HepG2 (cell line): ENCODE measurements at regions not wholly inside any gene's neighbourhood (a gene's known extent, or its start where the extent isn't known, plus 50 kb on each side); places are given as distances from the start of the nearest gene placed in this dataset.

Experiments
- ATAC-seq: fragments of 200-7000 bp; cut with Tn5 transposase; 3 replicates; pipeline ENCODE4 v1.9.1; 2020; ENCODE audit warnings: mild to moderate bottlenecking, moderate library complexity
- BruUV-seq: library from RNA; stranded (reverse); fragments of 400-500 nt; replicated peaks from 2 replicates; lab custom pipeline; 2021; lab: Mats Ljungman, UMichigan
- CTCF ChIA-PET: fragments of 300-600 bp; formaldehyde crosslinking; extraction: SDS; loops from one replicate; lab custom pipeline; 2021; ENCODE audit warnings: low total read pairs, inconsistent platforms, low intra/inter-chr PET ratio; lab: Yijun Ruan, JAX
- POLR2A ChIA-PET: fragments of 350-600 bp; sonication (Branson Sonifier 250); formaldehyde crosslinking; loops from one replicate; lab custom pipeline; 2020; ENCODE audit warnings: antibody characterized with exemption, inconsistent platforms; lab: Yijun Ruan, JAX
- DNase-seq: peaks from one replicate; pipeline ENCODE4 v3.0.0-alpha.2; 2015; ENCODE audit warnings: low spot score
- FAIRE-seq: peaks from 3 replicates; lab custom pipeline; 2011; peaks lifted over from hg19 to GRCh38; lab: Jason Lieb, UNC
- H2AFZ ChIP-seq: one replicate; pipeline ENCODE4 v1.6.1; 2011; ENCODE audit warnings: low read length, inconsistent platforms
- H3K27ac ChIP-seq: fragments of 300-600 bp; 3 replicates; pipeline ENCODE4 v1.8.0; 2011; ENCODE audit warnings: mixed run types, mild to moderate bottlenecking, mixed read lengths, low read length, inconsistent platforms; ENCODE audit not compliant: insufficient read depth; ENCODE audit errors: extremely low read length
- H3K27me3 ChIP-seq, 2 experiments: fragments of 200-600 bp in 1 of 2; 2 replicates in 1 of 2; 3 replicates in 1 of 2; pipeline versions ENCODE4 v1.6.0 to v1.8.0; 2011; ENCODE audit warnings: low read length in 2 of 2, mild to moderate bottlenecking in 2 of 2, moderate library complexity in 2 of 2, inconsistent platforms in 1 of 2; ENCODE audit not compliant: insufficient read depth in 2 of 2, control insufficient read depth in 1 of 2
- H3K36me3 ChIP-seq, 2 experiments: fragments of 200-600 bp in 1 of 2; replicated peaks in 1 of 2; 2 replicates in 1 of 2; 3 replicates in 1 of 2; pipeline versions ENCODE4 v1.5.1 to v1.8.0; 2011; ENCODE audit warnings: low read length in 2 of 2, inconsistent platforms in 1 of 2; ENCODE audit not compliant: insufficient read depth in 2 of 2, control insufficient read depth in 1 of 2
- H3K4me1 ChIP-seq: 2 replicates; pipeline ENCODE4 v1.5.1; 2012; ENCODE audit warnings: low read length, inconsistent platforms; ENCODE audit not compliant: insufficient read depth
- H3K4me2 ChIP-seq: 2 replicates; pipeline ENCODE4 v1.6.0; 2011; ENCODE audit warnings: low read depth, low read length, inconsistent platforms
- H3K4me3 ChIP-seq, 3 experiments: fragments of 200-600 bp in 1 of 3; sonication (generic), shearing (Covaris generic) in 1 of 3; replicated peaks in 1 of 3; 2 replicates each; pipeline ENCODE4 v1.5.1; 2011 to 2016; ENCODE audit warnings: low read length in 3 of 3, inconsistent platforms in 2 of 3, low read depth in 2 of 3, mild to moderate bottlenecking in 2 of 3, control low read depth in 1 of 3, mixed read lengths in 1 of 3; ENCODE audit not compliant: insufficient read depth in 1 of 3
- H3K79me2 ChIP-seq: one replicate; pipeline ENCODE4 v1.6.1; 2011; ENCODE audit warnings: low read length, inconsistent platforms; ENCODE audit not compliant: insufficient read depth
- H3K9ac ChIP-seq: 2 replicates; pipeline ENCODE4 v1.6.0; 2011; ENCODE audit warnings: mild to moderate bottlenecking, low read depth, low read length, inconsistent platforms; ENCODE audit not compliant: insufficient read depth
- H3K9me3 ChIP-seq: 2 replicates; pipeline ENCODE4 v1.5.1; 2012; ENCODE audit warnings: mild to moderate bottlenecking, low read length
- H4K20me1 ChIP-seq: 2 replicates; pipeline ENCODE4 v1.6.0; 2011; ENCODE audit warnings: inconsistent platforms, mild to moderate bottlenecking, low read length, moderate library complexity; ENCODE audit not compliant: insufficient read depth
- CBX5 ChIP-seq: sonication (generic); formaldehyde crosslinking; IDR thresholded peaks from 2 replicates; pipeline ENCODE4 v1.4.0; 2020; ENCODE audit warnings: missing genetic modification reagents, borderline replicate concordance
- LCORL ChIP-seq, 2 experiments: fragments of 450-650 bp in 1 of 2; sonication (generic) in 1 of 2; formaldehyde crosslinking in 1 of 2; IDR thresholded peaks; 2 replicates each; pipeline versions ENCODE4 v1.5.0 to v1.6.1; 2017 to 2020; ENCODE audit warnings: antibody characterized with exemption in 1 of 2, missing genetic modification reagents in 1 of 2
- PBX2 ChIP-seq: IDR thresholded peaks from 2 replicates; pipeline ENCODE4 v1.6.1; 2016; ENCODE audit warnings: control low read depth
- POLR2AphosphoS5 ChIP-seq: IDR thresholded peaks from 2 replicates; pipeline ENCODE4 v1.6.1; 2012; ENCODE audit warnings: low read depth, low read length
- POLR2G ChIP-seq: fragments of 200-400 bp; formaldehyde crosslinking; IDR thresholded peaks from 2 replicates; pipeline ENCODE4 v1.6.1; 2018; ENCODE audit warnings: mild to moderate bottlenecking, low read depth, low read length, moderate library complexity
- RELA ChIP-seq: sonication (generic); formaldehyde crosslinking; IDR thresholded peaks from 2 replicates; pipeline ENCODE4 v1.4.0; 2020; ENCODE audit warnings: missing genetic modification reagents
- RFX1 ChIP-seq: fragments of 450-650 bp; IDR thresholded peaks from 2 replicates; pipeline ENCODE4 v1.6.1; 2017
- SIN3A ChIP-seq: IDR thresholded peaks from 2 replicates; pipeline ENCODE4 v1.6.1; 2011; ENCODE audit warnings: low read depth, mild to moderate bottlenecking, control low read depth, low read length, borderline replicate concordance
- SMAD1 ChIP-seq: sonication (generic); formaldehyde crosslinking; IDR thresholded peaks from 2 replicates; pipeline ENCODE4 v1.4.0; 2020; ENCODE audit warnings: missing genetic modification reagents, low read depth, mild to moderate bottlenecking, borderline replicate concordance
- ZNF282 ChIP-seq: fragments of 450-650 bp; IDR thresholded peaks from 2 replicates; pipeline ENCODE4 v1.6.1; 2018; ENCODE audit not compliant: partially characterized antibody
- ZNF512B ChIP-seq: sonication (generic); formaldehyde crosslinking; IDR thresholded peaks from 2 replicates; pipeline ENCODE4 v1.5.1; 2020; ENCODE audit warnings: missing genetic modification reagents, mild to moderate bottlenecking, borderline replicate concordance
- ZNF547 ChIP-seq: sonication (generic); formaldehyde crosslinking; IDR thresholded peaks from 2 replicates; pipeline ENCODE4 v1.5.1; 2020; ENCODE audit warnings: mild to moderate bottlenecking, missing genetic modification reagents
- ZNF720 ChIP-seq: sonication (generic); formaldehyde crosslinking; IDR thresholded peaks from 2 replicates; pipeline ENCODE4 v1.4.0; 2020; ENCODE audit warnings: missing genetic modification reagents
- ZNF75D ChIP-seq: sonication (generic); formaldehyde crosslinking; IDR thresholded peaks from 2 replicates; pipeline ENCODE4 v1.8.1; 2023; ENCODE audit warnings: missing genetic modification reagents, mild to moderate bottlenecking, borderline replicate concordance
- WGBS: methylation state at CpG from one replicate; pipeline ENCODE4 v1.1.6; 2017; ENCODE audit warnings: low lambda C conversion rate; 5-methylcytosine and 5-hydroxymethylcytosine counted together
- in situ Hi-C: cut with HindIII; loops from 2 replicates; pipeline ENCODE4 v1.10.0; 2017; ENCODE audit warnings: low pct_unique_long_range_greater_than_20kb; ENCODE audit not compliant: extremely low pct_ligation_motif_present
- intact Hi-C: fragments of 100-400 bp; cut with micrococcal nuclease; formaldehyde crosslinking; loops from one replicate; pipeline ENCODE4 v1.10.0; 2022; ENCODE audit not compliant: unreplicated experiment
- TF ChIP-seq, protein P1 (sequence below): sonication (generic); formaldehyde crosslinking; IDR thresholded peaks from 2 replicates; pipeline ENCODE4 v1.4.0; 2020; ENCODE audit warnings: missing genetic modification reagents
- TF ChIP-seq, protein P2 (sequence below): sonication (generic); formaldehyde crosslinking; IDR thresholded peaks from 2 replicates; pipeline ENCODE4 v1.4.0; 2020; ENCODE audit warnings: low read depth, mild to moderate bottlenecking, missing genetic modification reagents

DNA sequence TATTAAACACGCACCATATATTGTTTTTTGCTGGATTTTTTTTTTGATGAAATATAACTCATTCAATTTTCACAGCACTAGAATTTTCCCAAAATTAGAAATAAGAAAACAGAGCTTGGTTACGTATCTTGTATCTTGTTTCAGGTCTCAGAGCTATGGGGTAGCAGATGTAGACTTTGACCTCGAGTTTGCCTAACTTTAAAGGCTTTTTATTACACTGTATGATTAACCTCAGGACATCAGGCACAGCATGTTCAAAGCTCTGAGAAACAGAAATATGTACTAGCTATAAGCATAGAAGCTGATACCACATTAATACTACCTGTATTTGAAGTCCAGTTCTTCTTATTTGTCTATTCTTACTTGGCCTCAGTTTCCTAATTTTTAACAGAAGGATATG lies 171.9 kb upstream of the KITLG start (continued):
- TF ChIP-seq ZNF75D (CRISPR knock-in tag): no peak
- no peak for TF ChIP-seq PBX2 (CRISPR knock-in tag)
- TF ChIP-seq RELA (CRISPR knock-in tag): no peak

GRCh38 chr12:88750867-88751543 lies 170.7 kb upstream of the KITLG start:
- WGBS: 8% methylated on average over 1 of the region's 1 CpG
- TF ChIP-seq, protein P1, sequence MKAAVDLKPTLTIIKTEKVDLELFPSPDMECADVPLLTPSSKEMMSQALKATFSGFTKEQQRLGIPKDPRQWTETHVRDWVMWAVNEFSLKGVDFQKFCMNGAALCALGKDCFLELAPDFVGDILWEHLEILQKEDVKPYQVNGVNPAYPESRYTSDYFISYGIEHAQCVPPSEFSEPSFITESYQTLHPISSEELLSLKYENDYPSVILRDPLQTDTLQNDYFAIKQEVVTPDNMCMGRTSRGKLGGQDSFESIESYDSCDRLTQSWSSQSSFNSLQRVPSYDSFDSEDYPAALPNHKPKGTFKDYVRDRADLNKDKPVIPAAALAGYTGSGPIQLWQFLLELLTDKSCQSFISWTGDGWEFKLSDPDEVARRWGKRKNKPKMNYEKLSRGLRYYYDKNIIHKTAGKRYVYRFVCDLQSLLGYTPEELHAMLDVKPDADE (CRISPR knock-in tag): no peak
- no peak for TF ChIP-seq SIN3A
- TF ChIP-seq LCORL (IDR thresholded peaks at IDR 0.05): no peak
- TF ChIP-seq LCORL (CRISPR knock-in tag; IDR thresholded peaks at IDR 0.05): no peak
- TF ChIP-seq ZNF282: no peak
- TF ChIP-seq, protein P2, sequence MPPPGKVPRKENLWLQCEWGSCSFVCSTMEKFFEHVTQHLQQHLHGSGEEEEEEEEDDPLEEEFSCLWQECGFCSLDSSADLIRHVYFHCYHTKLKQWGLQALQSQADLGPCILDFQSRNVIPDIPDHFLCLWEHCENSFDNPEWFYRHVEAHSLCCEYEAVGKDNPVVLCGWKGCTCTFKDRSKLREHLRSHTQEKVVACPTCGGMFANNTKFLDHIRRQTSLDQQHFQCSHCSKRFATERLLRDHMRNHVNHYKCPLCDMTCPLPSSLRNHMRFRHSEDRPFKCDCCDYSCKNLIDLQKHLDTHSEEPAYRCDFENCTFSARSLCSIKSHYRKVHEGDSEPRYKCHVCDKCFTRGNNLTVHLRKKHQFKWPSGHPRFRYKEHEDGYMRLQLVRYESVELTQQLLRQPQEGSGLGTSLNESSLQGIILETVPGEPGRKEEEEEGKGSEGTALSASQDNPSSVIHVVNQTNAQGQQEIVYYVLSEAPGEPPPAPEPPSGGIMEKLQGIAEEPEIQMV (CRISPR knock-in tag): no peak
- TF ChIP-seq ZNF512B (CRISPR knock-in tag): no peak
- TF ChIP-seq POLR2AphosphoS5: no peak
- no peak for TF ChIP-seq ZNF720 (CRISPR knock-in tag)
- TF ChIP-seq POLR2G: no peak
- no peak for TF ChIP-seq SMAD1 (CRISPR knock-in tag)
- TF ChIP-seq CBX5 (CRISPR knock-in tag): no peak
- TF ChIP-seq ZNF547: no peak
- TF ChIP-seq RFX1: no peak

More at GRCh38 chr12:88750867-88751543, 170.7 kb upstream of the KITLG start:
- ChIA-PET POLR2A (no interaction called here), CTCF (no interaction called here)
- H2AFZ ChIP-seq: no peak overlapping the region
- no peaks in the 10 kb centered on the region for H3K27me3 ChIP-seq
- in situ Hi-C loops (no loop called here), intact Hi-C loops (no loop called here)
- no peaks in the 10 kb centered on the region for H3K36me3 ChIP-seq
- H3K9ac ChIP-seq: no peak overlapping the region
- ATAC-seq: no peak
- BruUV-seq: no TSS peak
- H3K4me3 ChIP-seq: no peak overlapping the region
- H4K20me1 ChIP-seq: no peaks in the 10 kb centered on the region
- H3K4me1 ChIP-seq: peaks cover 16% of the 10 kb centered on the region
- FAIRE-seq: no peak
- no peaks in the 10 kb centered on the region for H3K79me2 ChIP-seq
- H3K4me2 ChIP-seq: no peak overlapping the region
- H3K27ac ChIP-seq: no peak overlapping the region
- no peaks in the 10 kb centered on the region for H3K9me3 ChIP-seq
- no peak for DNase-seq
